ENCODE measurements at regions not wholly inside any gene's neighbourhood (a gene's known extent, or its start where the extent isn't known, plus 50 kb on each side); places are given as distances from the start of the nearest gene placed in this dataset.

- DNase-seq, result no peak
Measured at GRCh38 chr6:41474213-41474933, 71.8 kb upstream of the FOXP4 start.

- no peak for DNase-seq
Measured at GRCh38 chr6:41475164-41475563, 71.0 kb upstream of the FOXP4 start.

- no peak for DNase-seq
Measured at GRCh38 chr6:41475737-41476357, 70.3 kb upstream of the FOXP4 start.

- no peak for DNase-seq
Measured at GRCh38 chr6:41476401-41476800, 69.8 kb upstream of the FOXP4 start.

- no peak for DNase-seq
Measured at GRCh38 chr6:41477572-41477971, 68.6 kb upstream of the FOXP4 start.

- DNase-seq, result no peak
Measured at GRCh38 chr6:41483943-41484342, 62.2 kb upstream of the FOXP4 start.

GRCh38 chr6:41487860-41488432 is 58.2 kb upstream of the FOXP4 start:
- DNase-seq, result no peak

GRCh38 chr6:41488433-41489119 is 57.6 kb upstream of the FOXP4 start:
- DNase-seq, result peak; percentile 18

- no peak for DNase-seq
Measured at GRCh38 chr6:41489120-41489851, 56.9 kb upstream of the FOXP4 start.

GRCh38 chr6:41492261-41492891 is 53.8 kb upstream of the FOXP4 start:
- DNase-seq, result no peak

GRCh38 chr6:41494212-41495110 is 51.7 kb upstream of the FOXP4 start:
- peak; percentile 10 for DNase-seq
